ENCODE measurements at regions not wholly inside any gene's neighbourhood (a gene's known extent, or its start where the extent isn't known, plus 50 kb on each side); places are given as distances from the start of the nearest gene placed in this dataset.

DNA sequence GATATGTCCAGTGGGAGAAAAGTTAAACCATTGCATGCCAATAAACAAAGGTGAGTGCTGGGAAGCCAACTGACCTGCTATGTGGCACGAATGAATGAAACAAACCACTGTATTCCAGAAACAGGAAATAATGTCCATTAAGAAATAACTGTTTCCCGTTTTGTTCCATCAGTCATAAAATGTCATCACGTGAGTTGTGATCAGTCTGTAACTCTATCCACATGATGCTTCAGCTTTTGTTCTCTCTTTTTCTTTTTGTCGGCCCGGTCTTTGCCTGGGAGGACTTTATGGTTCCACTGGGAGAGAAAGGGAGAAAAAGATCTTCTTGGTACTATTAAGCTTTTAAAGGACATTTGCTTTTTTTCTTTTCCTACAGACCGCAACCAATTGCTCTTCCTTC lies 179.9 kb downstream of the TGFB2 start:
- DNase-seq (ENCODE audit: low spot score): no peak
- intact Hi-C loops (cut with DNase I): no loop called here

DNA sequence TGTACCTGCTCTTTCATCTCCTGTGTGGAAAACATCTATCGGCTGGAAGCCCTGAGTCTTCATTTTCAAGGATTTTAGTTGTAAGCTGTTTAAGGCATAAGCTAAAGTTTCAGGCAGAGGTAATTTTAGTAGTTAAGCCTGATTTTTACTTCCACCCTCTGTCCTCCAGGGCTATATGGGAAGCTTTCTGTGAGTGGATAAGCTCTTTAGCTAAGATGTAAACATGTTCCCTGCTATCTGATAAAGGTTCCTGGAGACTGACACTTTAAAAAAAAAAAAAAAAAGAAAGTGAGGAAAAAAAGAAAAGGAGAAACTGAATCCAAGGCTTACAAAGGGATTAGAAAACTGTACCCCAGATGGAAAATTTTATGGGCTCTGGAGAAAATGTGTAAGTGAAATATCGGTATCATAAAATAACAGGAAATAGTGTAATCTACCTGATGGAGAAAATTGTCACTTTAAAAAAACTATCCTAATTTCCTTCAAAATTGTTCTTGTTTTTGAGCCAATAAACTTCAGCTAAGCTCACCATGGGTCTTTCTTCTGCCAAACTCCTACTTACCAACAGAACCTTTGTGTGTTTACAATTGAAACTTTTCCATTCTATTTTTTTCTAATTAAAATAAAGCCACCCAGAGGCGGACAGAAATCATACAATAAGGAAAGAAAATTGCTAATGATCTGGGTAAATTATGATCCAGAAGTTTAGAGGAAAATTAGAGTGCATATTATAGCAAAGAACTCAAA lies 180.5 kb downstream of the TGFB2 start:
- DNase-seq (ENCODE audit: low spot score): no peak
- intact Hi-C loops (cut with DNase I): no loop called here

DNA sequence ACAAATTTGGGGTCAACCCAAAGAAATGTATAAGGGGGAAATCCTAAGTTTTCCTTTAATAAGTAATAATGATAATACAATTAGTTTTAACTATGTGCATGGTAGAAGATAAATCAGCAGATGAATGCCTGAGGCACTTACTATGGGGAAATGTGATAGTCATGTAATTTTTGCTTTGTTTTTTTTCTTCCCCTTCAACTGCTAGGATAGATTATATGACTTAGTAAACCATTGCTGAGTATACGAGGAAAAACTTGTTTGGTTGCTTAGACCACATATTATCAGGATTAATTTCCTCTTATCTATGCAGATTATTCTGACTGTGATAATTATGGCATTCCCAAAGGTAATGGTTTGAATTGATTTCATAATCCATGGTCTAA lies 181.1 kb downstream of the TGFB2 start:
- intact Hi-C loops (cut with DNase I): no loop called here
- DNase-seq (ENCODE audit: low spot score): no peak

DNA sequence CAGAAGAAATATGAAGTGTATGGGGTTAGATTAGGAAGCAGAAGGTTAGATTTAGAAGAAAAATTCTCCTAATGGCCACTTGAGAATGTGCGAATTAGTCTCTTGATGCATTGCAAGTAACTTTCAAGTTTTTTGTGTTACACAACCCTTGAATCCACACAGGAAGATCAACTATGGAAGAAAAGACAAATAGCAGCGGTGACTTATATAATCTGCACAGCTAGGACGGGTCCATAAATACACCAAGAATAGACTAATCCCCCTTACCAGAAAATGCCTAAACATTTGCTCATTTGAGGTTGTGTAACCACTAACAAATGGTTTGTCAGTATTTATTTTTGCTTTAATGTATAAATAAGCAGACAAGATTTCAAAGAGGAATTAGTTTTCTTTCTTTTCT lies 182.6 kb downstream of the TGFB2 start:
- intact Hi-C loops (cut with DNase I): no loop called here
- no peak for DNase-seq (ENCODE audit: low spot score)

DNA sequence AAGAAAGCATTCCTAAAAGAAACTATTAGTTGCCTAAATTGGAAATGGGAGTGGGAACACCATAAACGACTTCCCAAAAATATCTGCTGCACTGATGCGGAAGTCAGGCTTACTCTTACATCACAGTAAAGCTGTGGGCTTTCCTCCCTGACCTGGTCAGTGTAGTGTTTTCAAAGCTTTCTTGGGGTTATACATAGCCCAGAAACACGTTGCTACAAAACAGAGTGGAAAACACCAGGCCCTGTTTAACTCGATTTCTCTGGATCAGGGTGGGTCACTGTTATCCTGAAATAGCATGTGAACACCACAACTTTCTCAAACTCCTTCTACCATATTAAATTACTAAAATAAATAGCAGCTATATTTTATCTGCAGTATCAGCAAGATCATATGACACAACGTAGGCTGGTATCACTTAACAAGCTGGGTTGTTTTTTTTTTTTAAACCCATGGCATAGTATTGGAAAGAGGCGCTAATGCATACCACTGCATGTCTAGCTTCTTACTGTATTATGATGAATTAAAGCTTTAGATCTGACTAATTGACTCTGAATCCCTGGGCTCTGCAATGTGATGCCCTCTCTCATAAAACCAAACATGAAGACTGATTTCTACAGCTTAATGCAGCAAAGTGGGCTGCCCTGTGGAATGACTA lies 184.6 kb downstream of the TGFB2 start:
- intact Hi-C loops (cut with DNase I): no loop called here
- DNase-seq (ENCODE audit: low spot score): no peak

DNA sequence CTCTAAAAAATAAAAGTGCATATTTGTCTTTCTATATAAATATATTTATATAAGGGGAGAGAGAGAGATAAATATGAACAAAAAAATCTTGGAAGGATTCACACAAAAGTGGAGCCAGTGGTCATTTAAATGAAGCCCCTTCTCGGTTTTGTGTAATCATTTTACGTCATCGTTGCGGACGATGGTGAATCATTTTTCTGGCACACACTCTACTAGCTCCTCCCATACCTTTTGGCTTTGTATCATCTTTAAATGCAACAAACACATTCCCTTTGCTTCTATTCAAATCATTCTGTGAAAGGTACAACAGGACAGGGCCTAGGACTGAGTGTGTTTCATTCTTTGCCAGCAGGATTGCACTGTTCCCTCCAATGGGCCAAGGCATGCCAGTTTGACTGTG lies 186.8 kb downstream of the TGFB2 start:
- DNase-seq (ENCODE audit: low spot score): no peak
- intact Hi-C loops (cut with DNase I): no loop called here

DNA sequence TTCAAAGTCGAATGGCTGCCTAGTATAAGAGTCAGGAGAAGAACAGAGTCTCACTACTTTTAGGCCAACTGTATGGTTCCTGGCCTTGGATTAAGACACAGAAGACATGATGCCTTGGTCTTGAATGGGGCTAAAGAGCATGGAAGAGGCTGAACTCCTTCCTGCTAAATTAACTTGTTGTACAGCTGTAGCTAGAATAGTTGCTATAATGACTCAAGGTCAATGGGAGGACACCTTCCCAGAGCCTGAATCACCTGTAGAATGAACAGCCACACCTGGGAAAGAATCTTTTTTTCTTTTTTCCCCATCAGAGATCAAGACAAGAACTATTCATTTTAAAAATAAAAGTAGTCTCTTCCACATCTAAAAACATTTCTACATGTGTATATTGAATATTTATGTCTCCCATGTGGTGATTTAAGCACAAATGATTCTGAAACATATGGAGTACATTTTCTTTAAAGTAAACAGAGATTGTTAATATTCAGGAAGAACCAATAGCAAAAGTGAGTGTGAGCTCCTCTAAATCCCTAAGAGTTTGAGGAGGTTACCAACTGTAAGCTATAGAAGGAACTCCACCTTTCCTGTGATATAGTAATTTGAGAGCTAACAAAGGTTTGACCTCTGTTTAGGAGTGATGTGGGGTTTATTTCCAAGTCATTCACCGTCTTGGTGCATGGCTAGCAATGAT lies 191.3 kb downstream of the TGFB2 start:
- no peak for DNase-seq (ENCODE audit: low spot score)
- intact Hi-C loops (cut with DNase I): no loop called here

DNA sequence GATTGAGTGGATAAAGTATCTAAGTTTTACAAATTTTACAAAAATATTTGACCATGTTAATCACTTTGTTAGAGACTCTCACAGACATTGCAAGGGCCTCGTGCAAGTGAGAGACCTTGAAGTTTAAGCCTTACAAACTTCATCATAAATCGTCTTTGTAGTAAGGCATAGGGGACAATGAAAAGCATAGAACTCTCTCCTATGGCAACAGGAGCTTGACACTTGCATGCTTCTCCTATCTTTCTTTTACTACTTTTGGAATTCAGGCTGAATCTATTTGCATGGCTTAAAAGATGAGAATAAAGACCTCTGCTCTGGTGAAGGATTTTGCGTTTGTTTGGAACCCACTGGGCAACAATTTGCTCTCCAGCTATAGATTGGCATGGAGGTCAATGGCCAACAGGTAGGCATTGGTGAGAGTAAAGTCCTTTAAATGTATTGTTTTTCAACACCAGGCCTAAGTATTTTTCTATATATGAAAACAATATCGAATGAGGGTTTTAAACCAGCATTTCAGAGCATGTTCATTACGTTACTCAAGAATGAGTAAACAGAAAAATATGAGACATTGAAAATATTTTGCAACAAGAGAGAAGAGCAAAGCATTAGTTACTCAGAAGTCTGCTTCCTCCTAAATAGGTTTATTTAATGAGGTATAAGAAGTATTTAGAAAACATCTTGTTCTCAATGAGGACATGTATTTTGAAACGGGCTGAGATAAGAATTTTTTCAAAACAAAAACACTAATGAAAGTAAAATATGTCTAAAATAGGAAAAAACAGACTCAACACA lies 192.2 kb downstream of the TGFB2 start:
- intact Hi-C loops (cut with DNase I): no loop called here
- DNase-seq (ENCODE audit: low spot score): no peak

DNA sequence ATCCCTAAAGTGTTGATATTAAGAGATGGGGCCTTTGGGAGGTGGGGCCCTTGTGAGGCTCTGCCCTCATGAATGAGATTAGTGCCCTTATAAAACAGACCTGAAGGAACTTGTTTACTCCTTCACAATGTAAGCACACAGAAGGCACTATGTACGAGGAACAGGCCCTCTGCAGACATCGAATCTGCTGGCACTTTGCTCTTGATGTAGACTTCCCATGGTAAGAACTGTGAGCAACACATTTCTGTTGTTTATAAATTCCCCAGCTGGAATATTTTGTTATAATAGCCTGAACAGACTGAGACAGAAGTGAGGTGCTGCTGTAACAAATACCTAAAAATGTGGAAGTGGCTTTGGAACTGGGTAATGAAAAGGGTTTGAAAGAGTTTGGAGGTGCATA lies 193.2 kb downstream of the TGFB2 start:
- DNase-seq (ENCODE audit: low spot score): no peak
- intact Hi-C loops (cut with DNase I): no loop called here

DNA sequence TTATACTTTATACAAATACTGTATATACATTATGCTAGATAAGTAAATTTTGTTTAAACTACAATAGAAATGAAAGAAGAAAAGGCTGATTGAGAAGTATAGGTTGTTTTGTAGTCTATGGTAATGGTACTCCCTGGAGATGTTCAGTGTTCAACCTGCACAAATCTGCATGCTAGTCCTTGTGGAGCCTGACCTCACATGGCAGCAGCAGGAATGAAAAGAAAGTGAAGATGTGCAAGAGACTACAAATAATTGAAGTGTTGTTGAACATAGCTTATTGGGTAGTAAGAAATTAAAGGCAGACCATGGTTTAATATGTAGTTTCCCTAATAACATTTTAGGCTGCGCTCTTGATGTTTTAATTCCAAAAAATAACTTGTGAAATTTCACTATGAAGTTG lies 201.2 kb downstream of the TGFB2 start:
- no peak for DNase-seq (ENCODE audit: low spot score)
- intact Hi-C loops (cut with DNase I): no loop called here

DNA sequence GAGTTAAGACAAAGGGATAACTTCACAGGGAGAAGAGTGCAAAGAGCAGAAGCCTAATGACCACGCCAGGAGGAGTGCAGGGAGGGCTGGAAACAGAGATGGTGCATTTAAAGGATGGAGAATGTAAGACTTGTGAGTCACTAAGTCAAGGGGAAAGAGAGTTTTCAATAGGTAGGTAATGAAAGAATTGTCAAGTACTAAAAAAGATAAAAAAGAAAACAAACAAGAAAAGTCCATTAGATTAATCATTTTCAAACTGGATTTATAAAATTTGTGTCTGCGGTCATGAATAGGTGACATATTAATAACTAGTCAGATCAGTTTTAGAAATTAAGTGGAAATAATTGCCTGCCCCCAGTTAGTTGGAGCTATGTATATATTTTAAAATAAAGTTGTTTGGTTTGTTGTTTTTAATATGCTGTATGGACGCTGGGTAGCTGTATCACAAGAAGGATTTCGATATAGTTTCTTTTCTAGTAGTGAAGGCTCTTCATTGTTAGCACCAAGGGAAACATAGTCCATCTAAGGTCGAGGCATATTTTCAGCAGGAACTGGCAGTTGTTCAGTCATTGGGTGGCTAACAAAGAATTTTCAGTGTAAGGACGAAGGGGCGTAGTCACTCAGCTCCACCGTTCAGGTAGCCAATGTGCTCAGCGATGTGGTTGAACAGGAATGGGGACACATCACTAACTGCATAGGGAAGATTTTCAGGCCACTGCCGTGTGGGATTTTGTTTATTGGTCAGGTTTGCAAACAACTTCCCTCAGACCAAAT lies 203.0 kb downstream of the TGFB2 start:
- DNase-seq (ENCODE audit: low spot score): no peak
- intact Hi-C loops (cut with DNase I): no loop called here

DNA sequence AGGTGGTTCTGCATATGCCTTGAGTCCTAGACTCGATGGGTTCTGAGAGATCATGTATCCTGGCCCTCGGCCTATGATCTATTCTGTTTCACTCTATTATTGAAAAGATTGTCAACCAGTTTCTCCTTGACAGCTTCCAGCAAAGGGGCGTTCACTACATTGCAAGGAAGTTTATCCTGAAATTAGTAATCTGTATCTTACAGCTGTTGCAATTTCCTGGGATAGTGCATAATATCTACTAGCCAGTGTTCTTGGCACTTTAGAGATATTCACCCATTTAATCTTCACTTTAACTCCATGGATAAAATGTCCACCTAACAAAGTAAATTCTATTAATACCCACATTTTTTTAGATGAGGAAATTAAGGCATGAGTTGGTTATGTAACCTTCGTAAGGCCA lies 203.6 kb downstream of the TGFB2 start:
- DNase-seq (ENCODE audit: low spot score): no peak
- intact Hi-C loops (cut with DNase I): no loop called here

DNA sequence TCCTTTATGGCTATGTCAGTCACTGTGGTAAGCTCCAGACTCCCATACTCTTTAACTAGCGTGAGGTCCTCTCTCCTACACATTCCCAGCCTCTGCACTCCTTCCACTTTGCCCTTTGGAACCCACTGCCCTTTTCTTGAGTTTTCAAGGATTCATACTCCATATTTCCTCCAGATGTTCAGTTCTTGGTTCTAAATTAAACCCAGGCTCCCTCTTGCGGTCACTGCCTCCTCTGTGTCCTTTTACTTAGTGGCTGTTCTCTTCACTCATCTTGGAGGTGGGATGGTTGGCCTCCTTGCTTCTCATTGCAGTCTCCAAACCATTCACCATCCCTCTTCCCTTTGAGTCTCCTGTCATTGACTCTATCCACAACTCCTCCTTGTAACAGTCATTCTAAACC lies 208.1 kb downstream of the TGFB2 start:
- intact Hi-C loops (cut with DNase I): no loop called here

DNA sequence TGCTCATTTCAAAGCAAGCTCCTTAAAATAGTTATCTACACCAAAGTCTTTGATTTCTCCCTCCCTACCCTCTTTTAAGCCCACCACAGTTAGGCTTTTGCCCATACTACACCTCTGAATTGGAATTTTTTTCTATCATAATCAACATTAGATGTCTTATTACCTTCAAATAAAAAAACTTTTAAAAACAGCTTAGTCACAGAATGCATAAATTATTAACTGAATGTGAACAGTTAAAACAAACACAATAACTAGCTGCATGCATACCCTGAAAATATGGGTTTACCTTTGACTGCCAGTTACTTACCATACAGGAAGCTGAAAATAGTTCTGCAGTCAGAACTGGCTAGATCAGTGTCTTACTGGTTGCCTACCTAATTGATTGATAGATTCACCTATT lies 210.9 kb downstream of the TGFB2 start:
- intact Hi-C loops (cut with DNase I): no loop called here
- no peak for DNase-seq (ENCODE audit: low spot score)

More for the DNA sequence above, 208.1 kb downstream of the TGFB2 start:
- DNase-seq (ENCODE audit: low spot score): no peak

DNA sequence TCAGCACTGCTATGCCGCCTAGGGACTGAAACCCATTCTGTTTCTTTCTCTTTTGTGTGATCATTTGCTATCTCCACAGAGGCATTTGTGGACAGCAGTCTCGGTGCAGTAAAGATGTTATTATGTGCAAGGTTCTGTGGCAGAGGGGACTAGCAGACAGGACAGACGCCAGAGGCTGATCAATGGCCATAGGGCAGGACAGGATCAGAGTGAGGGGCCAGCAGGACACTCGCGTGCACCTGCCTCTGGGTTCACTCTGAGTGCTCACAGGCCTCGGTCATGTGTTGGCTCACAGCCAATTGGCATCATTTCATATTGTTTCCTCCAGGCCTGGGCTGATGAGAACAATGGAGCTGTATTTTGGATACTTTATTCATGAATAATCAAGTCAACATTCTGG lies 212.6 kb downstream of the TGFB2 start:
- no peak for DNase-seq (ENCODE audit: low spot score)
- intact Hi-C loops (cut with DNase I): no loop called here

DNA sequence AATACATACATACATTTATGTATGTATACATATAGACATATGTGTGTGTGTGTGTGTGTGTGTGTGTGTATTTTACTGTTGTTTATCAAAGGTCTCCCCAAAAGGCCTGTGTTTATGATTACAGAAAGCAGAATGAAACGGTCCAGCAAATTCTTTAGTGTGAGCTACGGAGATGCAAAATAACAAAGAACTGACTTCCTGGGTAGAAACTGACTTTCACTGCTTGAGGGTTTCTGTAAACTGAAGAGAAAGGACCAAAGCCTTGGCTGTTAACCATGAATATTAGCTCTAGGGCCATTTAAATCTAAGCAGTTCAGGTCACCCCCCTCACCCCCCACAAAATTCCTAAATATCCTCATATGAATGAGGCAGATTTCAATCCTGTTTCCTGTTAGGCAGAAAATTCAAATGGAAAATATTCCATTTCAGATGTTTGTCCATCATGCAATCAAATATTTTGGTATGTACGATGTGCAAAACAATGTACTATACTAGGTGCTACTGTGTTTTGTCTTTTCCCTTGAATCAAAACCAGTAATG lies 213.2 kb downstream of the TGFB2 start:
- no peak for DNase-seq (ENCODE audit: low spot score)
- intact Hi-C loops (cut with DNase I): no loop called here

DNA sequence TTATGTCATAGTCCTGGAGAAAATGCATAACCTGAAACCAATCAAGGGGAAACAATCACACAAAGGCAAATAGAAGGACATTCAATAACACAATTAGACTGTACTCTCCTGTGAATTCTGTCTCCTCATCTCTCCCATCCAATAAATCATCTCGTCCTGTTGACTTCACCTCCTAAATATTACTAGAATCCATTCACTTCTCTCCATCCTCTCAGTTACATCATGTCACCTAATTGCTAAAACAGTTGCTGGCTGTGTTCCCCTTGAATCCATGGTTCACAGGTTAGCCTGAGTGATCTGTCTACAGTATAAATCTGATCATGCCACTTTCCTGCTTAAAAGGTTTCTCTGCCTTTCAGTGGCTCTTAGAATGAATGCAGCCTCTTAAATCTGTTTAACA lies 220.2 kb downstream of the TGFB2 start:
- no peak for DNase-seq (ENCODE audit: low spot score)
- intact Hi-C loops (cut with DNase I): no loop called here

DNA sequence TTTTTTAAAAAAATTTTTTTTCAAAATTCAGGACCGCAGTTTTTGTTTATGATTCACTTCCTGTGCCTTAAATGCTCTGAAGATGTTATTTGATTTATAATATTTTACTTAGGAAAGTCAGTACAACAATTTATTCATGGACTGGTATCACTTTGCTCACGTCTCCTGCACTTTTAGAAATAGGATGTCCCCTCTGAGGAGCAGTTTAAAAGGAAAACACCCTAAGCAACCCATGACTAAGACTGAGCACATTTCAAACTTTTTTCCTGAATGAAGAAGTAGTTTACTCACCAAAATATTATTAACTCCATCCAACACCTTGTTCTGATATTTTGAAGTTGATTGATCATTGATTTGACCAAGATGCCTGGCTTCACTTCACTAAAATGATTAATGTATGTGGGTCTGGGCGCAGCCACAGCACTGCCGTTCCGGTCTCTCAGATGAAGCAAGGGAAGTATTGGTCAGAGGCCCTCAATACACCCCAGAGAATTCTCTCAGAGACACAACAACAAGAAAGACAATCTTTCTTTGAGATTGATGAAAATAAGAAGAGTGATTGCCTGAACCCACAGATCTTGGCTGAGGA lies 223.9 kb downstream of the TGFB2 start:
- intact Hi-C loops (cut with DNase I): no loop called here
- DNase-seq (ENCODE audit: low spot score): no peak

DNA sequence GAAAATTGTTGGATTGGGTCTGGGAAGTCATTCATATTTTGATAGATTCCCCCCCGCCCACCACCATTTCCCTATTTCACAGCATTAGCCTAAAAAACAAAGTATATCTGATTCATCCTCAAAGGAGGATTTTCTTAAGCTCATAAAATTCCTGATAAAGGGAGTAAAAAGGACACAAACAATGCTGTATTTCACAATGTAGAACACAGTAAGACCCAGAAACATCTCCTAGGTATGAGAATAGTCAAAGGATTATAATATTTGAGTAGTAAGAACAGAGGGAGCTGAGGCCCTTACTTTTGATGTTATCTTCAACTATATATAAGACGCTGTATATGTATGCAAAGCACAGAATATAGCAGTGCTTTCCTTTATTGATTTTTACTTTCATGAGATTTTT lies 225.3 kb downstream of the TGFB2 start:
- DNase-seq (ENCODE audit: low spot score): no peak
- intact Hi-C loops (cut with DNase I): no loop called here
